ENCODE measurements at regions not wholly inside any gene's neighbourhood (a gene's known extent, or its start where the extent isn't known, plus 50 kb on each side); places are given as distances from the start of the nearest gene placed in this dataset.

- intact Hi-C loops (cut with micrococcal nuclease; ENCODE audit: unreplicated experiment) (no loop called here), in situ Hi-C loops (cut with HindIII; ENCODE audit: extremely low pct_ligation_motif_present, low pct_unique_long_range_greater_than_20kb) (no loop called here)
- no peak overlapping the region for H3K4me2 ChIP-seq (ENCODE audit: low read depth, low read length)
- no peak overlapping the region for H3K27ac ChIP-seq (ENCODE audit: extremely low read length, insufficient read depth, low read length)
- ATAC-seq (no peak), DNase-seq (ENCODE audit: low spot score) (no peak), FAIRE-seq (no peak)
- H3K36me3 ChIP-seq (replicated peaks in 1 of 2; ENCODE audit: control insufficient read depth in 1 of 2, insufficient read depth in 2 of 2, low read length in 2 of 2), result no peaks in the 10 kb centered on the region
- BruUV-seq (replicated peaks), result no TSS peak
- WGBS (ENCODE audit: low lambda C conversion rate), result 25% methylated on average over 2 of the region's 2 CpGs
- CTCF ChIA-PET (ENCODE audit: low intra/inter-chr PET ratio, low total read pairs), result no interaction called here
- no peaks in the 10 kb centered on the region for H4K20me1 ChIP-seq (ENCODE audit: insufficient read depth, low read length)
- no peak overlapping the region for H3K4me3 ChIP-seq (replicated peaks in 1 of 3; ENCODE audit: insufficient read depth in 1 of 3, low read depth in 2 of 3, low read length in 3 of 3)
- POLR2A ChIA-PET, result no interaction called here
- no peaks in the 10 kb centered on the region; a peak in 1 of 5 replicates for H3K27me3 ChIP-seq (ENCODE audit: control insufficient read depth in 1 of 2, insufficient read depth in 2 of 2, low read length in 2 of 2)
- H3K9ac ChIP-seq (ENCODE audit: insufficient read depth, low read depth, low read length), result no peak overlapping the region
- H3K4me1 ChIP-seq (ENCODE audit: insufficient read depth, low read length), result peaks cover 22% of the 10 kb centered on the region
- H3K79me2 ChIP-seq (ENCODE audit: insufficient read depth, low read length), result no peaks in the 10 kb centered on the region
- no peak overlapping the region for H2AFZ ChIP-seq (ENCODE audit: low read length)
- no peak for TF ChIP-seq HMGA1 (CRISPR knock-in tag; conservative IDR thresholded peaks at IDR 0.05)
- H3K9me3 ChIP-seq (ENCODE audit: low read length), result no peaks in the 10 kb centered on the region
Measured at GRCh38 chr13:100812982-100813584, 138.5 kb upstream of the TMTC4 start.

DNA sequence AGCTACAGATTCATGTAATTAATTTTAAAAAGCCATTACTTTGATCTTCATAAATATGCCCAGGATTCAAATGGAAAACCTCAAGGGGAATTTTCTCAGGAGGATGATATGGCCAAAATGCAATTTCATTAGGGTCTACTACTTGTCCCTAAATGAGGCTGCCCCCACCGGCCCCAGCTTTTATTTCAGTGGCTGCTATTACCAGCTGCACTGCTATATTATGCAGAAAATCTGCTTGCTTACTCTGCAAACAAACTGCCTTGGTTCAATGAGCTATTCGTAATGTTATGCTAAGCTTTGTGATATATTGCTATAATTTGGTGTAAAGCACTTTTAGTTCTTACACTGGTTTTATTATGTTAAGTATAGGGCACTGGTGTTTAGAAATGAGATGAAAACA lies 137.3 kb upstream of the TMTC4 start:
- TF ChIP-seq KDM3A (CRISPR knock-in tag; IDR thresholded peaks at IDR 0.05; ENCODE audit: low read depth) (no peak), REXO4 (CRISPR knock-in tag; IDR thresholded peaks at IDR 0.05; ENCODE audit: borderline replicate concordance) (no peak), ETS1 (CRISPR knock-in tag; IDR thresholded peaks at IDR 0.05) (no peak), ZNF776 (CRISPR knock-in tag; IDR thresholded peaks at IDR 0.05) (no peak), RXRB (CRISPR knock-in tag; IDR thresholded peaks at IDR 0.05; ENCODE audit: borderline replicate concordance) (no peak), BCL6 (CRISPR knock-in tag; IDR thresholded peaks at IDR 0.05) (no peak), CAMTA2 (CRISPR knock-in tag; IDR thresholded peaks at IDR 0.05; ENCODE audit: borderline replicate concordance) (no peak), ZNF143 (CRISPR knock-in tag; IDR thresholded peaks at IDR 0.05) (no peak), SOX5 (CRISPR knock-in tag; IDR thresholded peaks at IDR 0.05; ENCODE audit: borderline replicate concordance) (no peak), ISL2 (CRISPR knock-in tag; IDR thresholded peaks at IDR 0.05) (no peak), GMEB2 (CRISPR knock-in tag; IDR thresholded peaks at IDR 0.05; ENCODE audit: low read depth) (no peak), ZNF839 (CRISPR knock-in tag; IDR thresholded peaks at IDR 0.05; ENCODE audit: borderline replicate concordance) (no peak), GLI4 (CRISPR knock-in tag; IDR thresholded peaks at IDR 0.05; ENCODE audit: borderline replicate concordance) (no peak)
- ChIA-PET POLR2A (no interaction called here), CTCF (ENCODE audit: low intra/inter-chr PET ratio, low total read pairs) (no interaction called here)
- Histone ChIP-seq H3K79me2 (ENCODE audit: insufficient read depth, low read length) (no peaks in the 10 kb centered on the region), H4K20me1 (ENCODE audit: insufficient read depth, low read length) (no peaks in the 10 kb centered on the region), H3K4me2 (ENCODE audit: low read depth, low read length) (no peak overlapping the region), H3K4me3 (replicated peaks in 1 of 3; ENCODE audit: insufficient read depth in 1 of 3, low read depth in 2 of 3, low read length in 3 of 3) (no peak overlapping the region), H3K4me1 (ENCODE audit: insufficient read depth, low read length) (peaks cover 33% of the 10 kb centered on the region), H2AFZ (ENCODE audit: low read length) (no peak overlapping the region), H3K9me3 (ENCODE audit: low read length) (no peaks in the 10 kb centered on the region), H3K27me3 (ENCODE audit: control insufficient read depth in 1 of 2, insufficient read depth in 2 of 2, low read length in 2 of 2) (no peaks in the 10 kb centered on the region; a peak in 1 of 5 replicates), H3K27ac (ENCODE audit: extremely low read length, insufficient read depth, low read length) (no peak overlapping the region), H3K36me3 (replicated peaks in 1 of 2; ENCODE audit: control insufficient read depth in 1 of 2, insufficient read depth in 2 of 2, low read length in 2 of 2) (no peaks in the 10 kb centered on the region), H3K9ac (ENCODE audit: insufficient read depth, low read depth, low read length) (no peak overlapping the region)
- intact Hi-C loops (cut with micrococcal nuclease; ENCODE audit: unreplicated experiment), result no loop called here
- ATAC-seq (no peak), FAIRE-seq (no peak), DNase-seq (ENCODE audit: low spot score) (no peak)
- WGBS (ENCODE audit: low lambda C conversion rate), result 46% methylated on average over 2 of the region's 2 CpGs
- BruUV-seq (replicated peaks), result no TSS peak
- in situ Hi-C loops (cut with HindIII; ENCODE audit: extremely low pct_ligation_motif_present, low pct_unique_long_range_greater_than_20kb), result no loop called here
